A549 (cell line): ENCODE measurements at regions not wholly inside any gene's neighbourhood (a gene's known extent, or its start where the extent isn't known, plus 50 kb on each side); places are given as distances from the start of the nearest gene placed in this dataset.

Source experiments
- CTCF ChIP-seq: fragments of >200 bp; sonication (Bioruptor Twin); formaldehyde crosslinking; IDR thresholded peaks from 3 replicates; pipeline ENCODE4 v1.5.1; 2016
- EHF ChIP-seq: fragments of 250-450 bp; sonication (Bioruptor Pico); IDR thresholded peaks from 2 replicates; pipeline ENCODE4 v1.5.0; 2020; ENCODE audit warnings: mild to moderate bottlenecking
- NFE2L2 ChIP-seq: fragments of 150-350 bp; conservative IDR thresholded peaks from 2 replicates; pipeline ENCODE4 v1.6.1; 2014; ENCODE audit warnings: low read length
- ZFP36 ChIP-seq: fragments of 450-650 bp; IDR thresholded peaks from 2 replicates; pipeline ENCODE4 v1.6.1; 2014; ENCODE audit warnings: borderline replicate concordance; ENCODE audit not compliant: partially characterized antibody
- ZNF302 ChIP-seq: fragments of 250-450 bp; sonication (Bioruptor Pico); IDR thresholded peaks from 2 replicates; pipeline ENCODE4 v1.9.0; 2021; ENCODE audit warnings: inconsistent platforms, mild to moderate bottlenecking, moderate library complexity
- TF ChIP-seq, protein P1 (sequence below): IDR thresholded peaks from 2 replicates; pipeline ENCODE4 v1.6.1; 2012

DNA sequence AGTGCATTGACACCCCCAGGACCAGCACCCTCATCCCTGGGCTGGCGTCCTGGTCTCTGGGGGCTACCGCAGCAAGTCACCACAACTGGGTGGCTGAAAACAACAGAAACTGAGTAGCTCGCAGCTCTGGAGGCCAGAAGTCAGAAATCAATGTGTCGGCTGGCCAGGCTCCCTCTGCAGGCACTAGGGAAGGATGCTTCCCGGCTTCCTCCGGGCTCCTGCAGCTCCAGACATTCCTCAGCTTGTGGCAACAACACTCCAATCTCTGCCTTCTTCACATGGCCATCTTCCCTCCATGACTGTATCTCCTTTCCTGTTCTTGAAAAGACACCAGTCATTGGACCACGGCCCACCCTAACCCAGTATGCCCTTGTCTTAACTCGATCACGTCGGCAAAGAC lies 224.2 kb downstream of the NPHP4 start:
- TF ChIP-seq CTCF (no peak), ZFP36 (no peak), EHF (no peak), NFE2L2 (no peak), ZNF302 (no peak)
- TF ChIP-seq, protein P1, sequence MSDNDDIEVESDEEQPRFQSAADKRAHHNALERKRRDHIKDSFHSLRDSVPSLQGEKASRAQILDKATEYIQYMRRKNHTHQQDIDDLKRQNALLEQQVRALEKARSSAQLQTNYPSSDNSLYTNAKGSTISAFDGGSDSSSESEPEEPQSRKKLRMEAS: no peak
